C4-2B (cell line): ENCODE measurements at regions not wholly inside any gene's neighbourhood (a gene's known extent, or its start where the extent isn't known, plus 50 kb on each side); places are given as distances from the start of the nearest gene placed in this dataset.
"Not testable (repeated sequence)": the region's sequence is repeated elsewhere in the genome, so short reads cannot be mapped to it uniquely, and the experiment has no call there.

Experiments
- H3K27ac ChIP-seq: fragments of 450-650 bp; 2 replicates; pipeline ENCODE4 v1.5.1; 2017
- ZFX ChIP-seq: fragments of 450-650 bp; IDR thresholded peaks from 2 replicates; pipeline ENCODE4 v1.6.1; 2017
- TF ChIP-seq, protein P1 (sequence below): fragments of 450-650 bp; conservative IDR thresholded peaks from 2 replicates; pipeline ENCODE4 v1.5.1; 2017; ENCODE audit warnings: mild to moderate bottlenecking

DNA sequence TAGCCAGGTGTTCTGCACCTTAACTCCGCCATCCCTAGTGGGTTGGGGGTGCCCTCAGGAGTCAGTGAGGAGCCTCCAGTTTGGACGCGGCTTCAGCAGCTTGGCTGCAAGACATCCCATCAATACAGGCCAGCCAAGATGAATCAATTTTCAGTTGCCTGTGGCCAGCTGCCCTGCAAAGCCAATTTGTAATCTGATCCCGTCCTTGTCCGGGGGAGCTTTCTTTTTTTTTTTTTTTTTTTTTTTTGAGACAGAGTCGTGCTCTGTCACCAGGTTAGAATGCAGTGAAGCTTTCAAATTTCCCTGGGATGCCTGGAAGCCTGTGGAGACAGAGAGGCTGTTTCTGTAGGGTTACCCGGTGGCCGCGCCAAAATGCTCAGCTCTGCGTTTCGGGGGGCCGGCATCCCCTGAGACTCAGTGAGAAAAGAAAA is 192.5 kb downstream of the ASMT start:
- TF ChIP-seq, protein P1, sequence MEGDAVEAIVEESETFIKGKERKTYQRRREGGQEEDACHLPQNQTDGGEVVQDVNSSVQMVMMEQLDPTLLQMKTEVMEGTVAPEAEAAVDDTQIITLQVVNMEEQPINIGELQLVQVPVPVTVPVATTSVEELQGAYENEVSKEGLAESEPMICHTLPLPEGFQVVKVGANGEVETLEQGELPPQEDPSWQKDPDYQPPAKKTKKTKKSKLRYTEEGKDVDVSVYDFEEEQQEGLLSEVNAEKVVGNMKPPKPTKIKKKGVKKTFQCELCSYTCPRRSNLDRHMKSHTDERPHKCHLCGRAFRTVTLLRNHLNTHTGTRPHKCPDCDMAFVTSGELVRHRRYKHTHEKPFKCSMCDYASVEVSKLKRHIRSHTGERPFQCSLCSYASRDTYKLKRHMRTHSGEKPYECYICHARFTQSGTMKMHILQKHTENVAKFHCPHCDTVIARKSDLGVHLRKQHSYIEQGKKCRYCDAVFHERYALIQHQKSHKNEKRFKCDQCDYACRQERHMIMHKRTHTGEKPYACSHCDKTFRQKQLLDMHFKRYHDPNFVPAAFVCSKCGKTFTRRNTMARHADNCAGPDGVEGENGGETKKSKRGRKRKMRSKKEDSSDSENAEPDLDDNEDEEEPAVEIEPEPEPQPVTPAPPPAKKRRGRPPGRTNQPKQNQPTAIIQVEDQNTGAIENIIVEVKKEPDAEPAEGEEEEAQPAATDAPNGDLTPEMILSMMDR = no peak
- TF ChIP-seq ZFX = no peak
- no peak overlapping the region for H3K27ac ChIP-seq

DNA sequence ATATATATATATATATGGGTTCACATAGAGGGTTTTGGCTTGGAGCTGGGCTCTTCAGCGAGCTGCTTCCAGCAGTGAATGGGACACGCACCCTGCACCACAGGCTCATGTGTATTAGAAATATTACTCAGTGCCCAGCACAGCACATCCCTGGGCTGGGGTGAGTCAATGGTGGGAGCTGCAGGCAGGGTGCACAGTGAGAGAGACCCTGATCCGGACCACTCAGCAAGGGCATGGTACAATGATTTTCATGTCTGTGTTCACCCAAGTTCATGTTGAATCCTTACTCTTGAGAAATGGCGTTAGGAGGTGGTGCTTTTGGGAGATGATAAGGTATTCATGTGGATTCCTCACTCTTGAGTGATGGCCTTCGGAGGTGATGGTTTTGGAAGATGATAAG is 194.7 kb downstream of the ASMT start:
- no peak overlapping the region for H3K27ac ChIP-seq
- TF ChIP-seq, protein P1 = no peak
- no peak for TF ChIP-seq ZFX

DNA sequence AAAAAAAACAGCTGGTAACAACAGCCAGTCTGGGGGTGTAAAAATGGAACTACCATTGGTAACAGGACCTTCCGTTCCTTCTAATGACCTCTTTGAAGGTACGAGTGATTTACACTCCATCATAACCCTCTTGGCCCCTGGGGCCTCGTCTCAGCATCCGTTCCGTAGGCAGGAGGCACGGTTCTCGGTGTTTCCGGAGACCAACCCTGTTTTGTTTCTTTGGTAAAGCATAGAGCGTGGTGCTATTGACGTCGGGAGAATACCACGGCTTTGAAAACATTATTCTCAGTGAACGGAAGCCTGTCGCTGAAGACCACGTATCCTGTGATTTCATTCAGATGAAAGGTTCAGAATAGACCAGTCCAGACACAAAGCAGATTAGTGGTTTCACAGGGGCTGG is 198.9 kb downstream of the ASMT start:
- H3K27ac ChIP-seq = no peak overlapping the region
- TF ChIP-seq, protein P1 = no peak
- TF ChIP-seq ZFX = no peak

DNA sequence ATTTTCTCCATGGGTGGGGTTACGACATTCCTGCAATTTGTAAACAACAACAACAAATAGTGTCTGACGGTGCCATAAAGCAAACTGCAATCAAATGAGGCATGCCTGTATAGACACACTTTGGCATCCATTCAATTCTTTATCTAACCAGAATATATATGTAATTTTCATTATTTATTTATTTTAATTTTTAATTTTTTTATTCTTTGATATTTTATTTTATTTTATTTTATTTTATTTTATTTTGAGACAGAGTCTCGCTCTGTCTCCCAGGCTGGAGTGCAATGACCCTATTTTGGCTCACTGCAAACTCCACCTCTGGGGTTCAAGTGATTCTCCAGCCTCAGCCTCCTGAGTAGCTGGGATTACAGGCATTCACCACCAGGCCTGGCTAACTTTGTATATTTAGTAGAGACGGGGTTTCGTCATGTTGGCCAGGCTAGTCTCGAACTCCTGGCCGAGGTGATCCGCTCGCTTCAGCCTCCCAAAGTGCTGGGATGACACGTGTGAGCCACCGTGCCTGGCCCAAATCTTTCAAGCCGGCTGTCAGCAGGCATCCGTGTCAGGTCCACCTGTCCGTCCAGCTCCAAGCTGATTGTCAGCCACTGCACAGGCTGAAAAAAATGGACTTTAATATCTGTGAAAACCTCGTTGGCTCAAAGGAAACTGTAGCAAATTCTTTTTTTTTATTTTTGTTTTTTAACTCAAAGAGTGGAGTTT is 200.8 kb downstream of the ASMT start:
- no peak overlapping the region for H3K27ac ChIP-seq
- TF ChIP-seq, protein P1 = no peak
- TF ChIP-seq ZFX = no peak

DNA sequence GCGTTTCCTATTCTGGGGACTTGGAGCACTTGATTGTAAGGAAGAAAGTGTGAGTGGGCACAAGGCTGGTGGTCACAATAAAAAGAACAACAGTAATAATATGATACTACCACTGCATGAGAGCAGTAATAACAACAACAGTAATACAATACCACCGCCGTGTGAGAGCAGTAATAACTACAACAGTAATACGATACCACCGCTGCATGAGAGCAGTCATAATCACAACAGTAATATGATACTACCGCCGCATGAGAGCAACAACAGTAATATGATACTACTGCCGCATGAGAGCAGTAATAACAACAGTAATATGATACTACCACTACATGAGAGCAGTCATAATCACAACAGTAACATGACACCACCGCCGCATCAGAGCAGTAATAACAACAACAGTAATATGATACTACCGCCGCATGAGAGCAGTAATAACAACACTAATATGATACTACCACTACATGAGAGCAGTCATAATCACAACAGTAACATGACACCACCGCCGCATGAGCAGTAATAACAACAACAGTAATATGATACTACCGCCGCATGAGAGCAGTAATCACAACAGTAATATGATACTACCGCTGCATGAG is 201.6 kb downstream of the ASMT start:
- not testable (repeated sequence) for H3K27ac ChIP-seq
- TF ChIP-seq, protein P1 = peak; percentile 7; the same call in 1 of the 2 replicates

DNA sequence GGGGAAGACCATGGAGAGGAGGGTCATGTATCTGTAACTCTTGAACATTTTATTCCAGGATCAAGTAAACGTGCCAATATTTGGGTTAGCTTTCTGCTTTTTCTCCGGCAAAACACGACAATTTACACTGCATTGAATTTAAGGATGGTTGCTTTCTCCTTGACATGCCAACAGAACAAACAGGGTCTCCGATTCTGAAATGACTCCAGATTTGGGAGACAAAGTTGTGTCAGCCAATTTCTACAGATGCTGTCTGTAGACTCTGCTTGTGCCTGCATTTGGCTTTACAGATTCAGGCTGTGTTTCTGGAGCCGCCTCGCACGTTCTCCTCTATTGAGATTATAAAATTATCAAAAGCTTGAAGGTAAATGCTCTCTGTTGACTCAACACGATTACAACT is 207.0 kb downstream of the ASMT start:
- TF ChIP-seq, protein P1 = no peak
- no peak for TF ChIP-seq ZFX
- no peak overlapping the region for H3K27ac ChIP-seq

DNA sequence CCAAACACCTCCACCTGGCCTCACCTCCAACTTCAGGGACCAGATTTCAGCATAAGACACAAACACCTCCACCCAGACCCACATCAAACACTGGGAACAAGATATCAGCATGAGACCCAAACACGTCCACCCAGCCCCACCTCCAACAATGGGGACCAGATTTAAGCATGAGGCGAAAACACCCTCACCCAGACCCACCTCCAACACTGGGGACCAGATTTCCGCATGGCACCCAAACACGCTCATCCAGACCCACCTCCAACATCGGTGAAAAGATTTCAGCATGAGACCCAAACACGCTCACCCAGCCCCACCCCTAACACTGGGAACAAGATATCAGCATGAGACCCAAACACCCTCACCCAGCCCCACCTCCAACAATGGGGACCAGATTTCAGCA is 210.0 kb downstream of the ASMT start:
- TF ChIP-seq, protein P1 = no peak
- no peak for TF ChIP-seq ZFX
- H3K27ac ChIP-seq = no peak overlapping the region
